Fibroblast of lung (primary cell): ENCODE measurements at regions not wholly inside any gene's neighbourhood (a gene's known extent, or its start where the extent isn't known, plus 50 kb on each side); places are given as distances from the start of the nearest gene placed in this dataset.

Source experiments
- CTCF ChIP-seq, 2 donors: IDR thresholded peaks in 1 of 2; conservative IDR thresholded peaks in 1 of 2; 1 replicate in 1 of 2; 2 replicates in 1 of 2; pipeline ENCODE4 v1.5.1; 2011 to 2012; ENCODE audit warnings: low read length in 2 of 2, control low read depth in 1 of 2, inconsistent platforms in 1 of 2, low read depth in 1 of 2, mild to moderate bottlenecking in 1 of 2
- EZH2 ChIP-seq: IDR thresholded peaks from 2 replicates; pipeline ENCODE4 v1.5.1; 2012; ENCODE audit warnings: low read length, control low read depth, mild to moderate bottlenecking; ENCODE audit errors: missing control alignments

GRCh38 chr3:34405159-34405558 is 606.7 kb downstream of the PDCD6IP start:
- no peak for TF ChIP-seq CTCF (conservative IDR thresholded peaks at IDR 0.05 in 1 of 2, IDR thresholded peaks at IDR 0.05 in 1 of 2; ENCODE audit: low read depth in 1 of 2, low read length in 2 of 2)
- no peak for TF ChIP-seq EZH2
